GM12878 (cell line): ENCODE measurements at regions not wholly inside any gene's neighbourhood (a gene's known extent, or its start where the extent isn't known, plus 50 kb on each side); places are given as distances from the start of the nearest gene placed in this dataset.

ENCODE experiments used
- ATAC-seq: fragments of 200-7000 bp; cut with Tn5 transposase; 3 replicates; pipeline ENCODE4 v1.9.1; 2020; ENCODE audit warnings: mild to moderate bottlenecking, moderate library complexity
- BruUV-seq: library from RNA; stranded (reverse); fragments of 400-500 nt; replicated peaks from 2 replicates; lab custom pipeline; 2021; lab: Mats Ljungman, UMichigan
- CTCF ChIA-PET: fragments of 300-600 bp; sonication (Branson Sonifier 250); formaldehyde crosslinking; extraction: SDS; loops from one replicate; lab custom pipeline; 2021; ENCODE audit warnings: inconsistent platforms; lab: Yijun Ruan, JAX
- POLR2A ChIA-PET: fragments of 350-600 bp; formaldehyde crosslinking; extraction: SDS; loops from one replicate; lab custom pipeline; 2021; ENCODE audit warnings: inconsistent platforms; lab: Charles Lee
- RAD21 ChIA-PET: fragments of 300-600 bp; sonication (Branson Sonifier 250); formaldehyde crosslinking; loops from one replicate; lab custom pipeline; 2023; ENCODE audit warnings: antibody characterized with exemption; ENCODE audit not compliant: unreplicated experiment; lab: Charles Lee
- SMC1A ChIA-PET: fragments of 300-600 bp; sonication (Branson Sonifier 250); formaldehyde crosslinking; loops from one replicate; lab custom pipeline; 2023; ENCODE audit not compliant: unreplicated experiment, uncharacterized antibody; lab: Charles Lee
- DNase-seq: peaks from one replicate; pipeline ENCODE4 v3.0.0-alpha.2; 2011; ENCODE audit warnings: low read depth, low spot score
- FAIRE-seq: peaks from 3 replicates; lab custom pipeline; 2011; peaks lifted over from hg19 to GRCh38; lab: Jason Lieb, UNC
- H2AFZ ChIP-seq: 2 replicates; pipeline ENCODE4 v1.6.0; 2011; ENCODE audit warnings: low read depth, low read length, control low read depth; ENCODE audit not compliant: control insufficient read depth
- H3K27ac ChIP-seq: 2 replicates; pipeline ENCODE4 v1.5.1; 2011; ENCODE audit warnings: control low read depth; ENCODE audit not compliant: control insufficient read depth, insufficient read depth
- H3K27me3 ChIP-seq, 2 experiments: replicated peaks in 1 of 2; 2 replicates each; pipeline versions ENCODE4 v1.6.0 to v1.6.1; 2011; ENCODE audit warnings: low read length in 1 of 2; ENCODE audit not compliant: control insufficient read depth in 2 of 2, insufficient read depth in 2 of 2
- H3K36me3 ChIP-seq, 2 experiments: 2 replicates each; pipeline ENCODE4 v1.5.1; 2011; ENCODE audit warnings: low read length in 1 of 2; ENCODE audit not compliant: control insufficient read depth in 2 of 2, insufficient read depth in 2 of 2
- H3K4me1 ChIP-seq: 2 replicates; pipeline ENCODE4 v1.6.1; 2011; ENCODE audit warnings: mild to moderate bottlenecking, low read length, moderate library complexity, mixed read lengths; ENCODE audit not compliant: control insufficient read depth, insufficient read depth
- H3K4me2 ChIP-seq: 2 replicates; pipeline ENCODE4 v1.6.0; 2011; ENCODE audit warnings: control low read depth; ENCODE audit not compliant: control insufficient read depth, insufficient read depth
- H3K4me3 ChIP-seq: fragments of 200-600 bp; sonication (generic); 2 replicates; pipeline ENCODE4 v1.5.1; 2016
- H3K79me2 ChIP-seq: 2 replicates; pipeline ENCODE4 v1.6.0; 2011; ENCODE audit warnings: low read length; ENCODE audit not compliant: control insufficient read depth, insufficient read depth
- H3K9ac ChIP-seq: 2 replicates; pipeline ENCODE4 v1.8.0; 2011; ENCODE audit warnings: low read length, control low read depth, mixed read lengths; ENCODE audit not compliant: control insufficient read depth, insufficient read depth
- H3K9me3 ChIP-seq: replicated peaks from 3 replicates; pipeline ENCODE4 v1.5.1; 2011; ENCODE audit warnings: mild to moderate bottlenecking, low read length; ENCODE audit not compliant: control insufficient read depth, insufficient read depth
- H4K20me1 ChIP-seq: 2 replicates; pipeline ENCODE4 v1.6.0; 2011; ENCODE audit not compliant: control insufficient read depth, insufficient read depth
- ATF3 ChIP-seq: IDR thresholded peaks from 2 replicates; pipeline ENCODE4 v1.6.1; 2011; ENCODE audit warnings: low read depth, mild to moderate bottlenecking, low read length, moderate library complexity, borderline replicate concordance; ENCODE audit errors: extremely low read depth
- CBX5 ChIP-seq: sonication (generic); IDR thresholded peaks from 2 replicates; pipeline ENCODE4 v1.6.1; 2016; ENCODE audit warnings: low read depth, moderate library complexity, mild to moderate bottlenecking, inconsistent platforms
- EP300 ChIP-seq, 2 experiments: fragments of 150-350 bp in 1 of 2; IDR thresholded peaks; 2 replicates each; pipeline ENCODE4 v1.6.1; 2011 to 2012; ENCODE audit warnings: low read depth in 2 of 2, low read length in 2 of 2, borderline replicate concordance in 1 of 2, improper control_type of control experiment in 1 of 2, inconsistent platforms in 1 of 2; ENCODE audit not compliant: control insufficient read depth in 1 of 2
- GABPA ChIP-seq: IDR thresholded peaks from 2 replicates; pipeline ENCODE4 v1.6.1; 2014; ENCODE audit warnings: antibody characterized with exemption, low read depth, mild to moderate bottlenecking, inconsistent platforms
- PAX8 ChIP-seq: fragments of 450-650 bp; IDR thresholded peaks from 2 replicates; pipeline ENCODE4 v1.6.1; 2017; ENCODE audit warnings: mild to moderate bottlenecking, moderate library complexity
- POU2F2 ChIP-seq: IDR thresholded peaks from 3 replicates; pipeline ENCODE4 v1.6.1; 2011; ENCODE audit warnings: low read depth, mild to moderate bottlenecking, low read length, borderline replicate concordance
- SREBF2 ChIP-seq: IDR thresholded peaks from 2 replicates; pipeline ENCODE4 v1.6.1; 2012; ENCODE audit warnings: mild to moderate bottlenecking, low read length
- TCF7 ChIP-seq: IDR thresholded peaks from 2 replicates; pipeline ENCODE4 v1.6.1; 2014; ENCODE audit warnings: antibody characterized with exemption, borderline replicate concordance
- USF2 ChIP-seq: IDR thresholded peaks from 2 replicates; pipeline ENCODE4 v1.6.1; 2011; ENCODE audit warnings: low read depth, low read length, improper control_type of control experiment, borderline replicate concordance
- ZZZ3 ChIP-seq: IDR thresholded peaks from 2 replicates; pipeline ENCODE4 v1.6.1; 2011; ENCODE audit warnings: low read depth; ENCODE audit not compliant: control insufficient read depth, insufficient read length
- WGBS: methylation state at CpG from one replicate; pipeline ENCODE4 v1.1.6; 2016; ENCODE audit warnings: low lambda C conversion rate; ENCODE audit not compliant: insufficient replicate concordance, insufficient coverage; ENCODE audit errors: missing lambda C conversion rate; 5-methylcytosine and 5-hydroxymethylcytosine counted together
- in situ Hi-C: fragments of 300-500 bp; cut with MboI; formaldehyde crosslinking; loops from 9 replicates; pipeline ENCODE4 v1.14.3; 2018; ENCODE audit warnings: mixed read lengths
- intact Hi-C: fragments of 100-400 bp; cut with micrococcal nuclease; formaldehyde crosslinking; loops from one replicate; pipeline ENCODE4 v1.14.2; 2022; ENCODE audit not compliant: unreplicated experiment
- TF ChIP-seq, protein P1 (sequence below): IDR thresholded peaks from 2 replicates; pipeline ENCODE4 v1.6.1; 2012; ENCODE audit warnings: low read length, inconsistent platforms

- no peak for FAIRE-seq
- Histone ChIP-seq H3K27ac (no peak overlapping the region), H3K4me1 (no peaks in the 10 kb centered on the region), H2AFZ (no peak overlapping the region), H3K79me2 (no peaks in the 10 kb centered on the region), H3K9me3 (no peaks in the 10 kb centered on the region; the same call in 2 of the 3 replicates), H3K4me2 (no peak overlapping the region), H3K9ac (no peak overlapping the region), H4K20me1 (no peaks in the 10 kb centered on the region), H3K36me3 (no peaks in the 10 kb centered on the region), H3K27me3 (no peaks in the 10 kb centered on the region), H3K4me3 (no peak overlapping the region)
- WGBS: 76% methylated on average over 14 of the region's 14 CpGs
- no peak for DNase-seq
- POLR2A ChIA-PET: no interaction called here
- CTCF ChIA-PET: no interaction called here
- intact Hi-C loops (no loop called here), in situ Hi-C loops (no loop called here)
- no TSS peak for BruUV-seq
- ATAC-seq: no peak
- RAD21 ChIA-PET: no interaction called here
- TF ChIP-seq USF2: no peak
- SMC1A ChIA-PET: no interaction called here
Observed at GRCh38 chr16:35414139-35414538, 1954.7 kb downstream of the TP53TG3F start.

DNA sequence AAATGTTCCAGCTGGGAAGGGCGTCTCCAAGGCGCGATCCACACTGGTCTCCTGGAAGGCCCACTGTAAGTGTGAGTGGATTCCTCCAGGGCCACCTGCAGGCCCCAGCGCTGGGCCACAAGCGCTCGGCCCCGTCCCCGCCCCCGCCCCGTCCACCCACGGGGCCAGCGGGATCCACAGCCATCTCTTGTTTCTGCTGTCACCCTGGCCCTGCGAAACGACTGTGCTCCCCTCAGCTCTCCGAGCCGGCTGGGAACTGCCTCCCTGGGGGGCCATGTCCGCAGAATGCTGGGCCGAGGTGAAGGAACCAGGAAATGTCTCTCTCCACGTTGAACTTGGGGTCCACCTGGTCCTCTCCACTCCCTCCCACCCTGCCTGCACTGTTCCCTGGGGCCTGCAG is 1955.2 kb downstream of the TP53TG3F start:
- H3K27ac ChIP-seq: no peak overlapping the region
- H3K9me3 ChIP-seq: no peaks in the 10 kb centered on the region; the same call in 2 of the 3 replicates
- WGBS: 50% methylated on average over 19 of the region's 19 CpGs
- DNase-seq (no peak), ATAC-seq (no peak), FAIRE-seq (no peak)
- TF ChIP-seq EP300 (IDR thresholded peaks at IDR 0.05; ENCODE audit: borderline replicate concordance in 1 of 2, control insufficient read depth in 1 of 2, low read depth in 2 of 2, low read length in 2 of 2) (no peak), ZZZ3 (no peak), CBX5 (no peak), TCF7 (no peak), POU2F2 (no peak), GABPA (no peak), SREBF2 (no peak), ATF3 (no peak), PAX8 (no peak)
- TF ChIP-seq, protein P1, sequence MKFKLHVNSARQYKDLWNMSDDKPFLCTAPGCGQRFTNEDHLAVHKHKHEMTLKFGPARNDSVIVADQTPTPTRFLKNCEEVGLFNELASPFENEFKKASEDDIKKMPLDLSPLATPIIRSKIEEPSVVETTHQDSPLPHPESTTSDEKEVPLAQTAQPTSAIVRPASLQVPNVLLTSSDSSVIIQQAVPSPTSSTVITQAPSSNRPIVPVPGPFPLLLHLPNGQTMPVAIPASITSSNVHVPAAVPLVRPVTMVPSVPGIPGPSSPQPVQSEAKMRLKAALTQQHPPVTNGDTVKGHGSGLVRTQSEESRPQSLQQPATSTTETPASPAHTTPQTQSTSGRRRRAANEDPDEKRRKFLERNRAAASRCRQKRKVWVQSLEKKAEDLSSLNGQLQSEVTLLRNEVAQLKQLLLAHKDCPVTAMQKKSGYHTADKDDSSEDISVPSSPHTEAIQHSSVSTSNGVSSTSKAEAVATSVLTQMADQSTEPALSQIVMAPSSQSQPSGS: no peak
- SMC1A ChIA-PET: no interaction called here
- no peak overlapping the region for H3K4me3 ChIP-seq
- no peaks in the 10 kb centered on the region for H3K4me1 ChIP-seq
- RAD21 ChIA-PET: no interaction called here
- H3K79me2 ChIP-seq: no peaks in the 10 kb centered on the region
- CTCF ChIA-PET: interaction anchor here (0.6 kb wide), 1 partner anchor 79 kb away, joined by 3 read pairs; no protein-coding TSS in a partner anchor
- H3K9ac ChIP-seq: no peak overlapping the region
- H4K20me1 ChIP-seq: no peaks in the 10 kb centered on the region
- no TSS peak for BruUV-seq
- no peak overlapping the region for H2AFZ ChIP-seq
- intact Hi-C loops: no loop called here
- no peak overlapping the region for H3K4me2 ChIP-seq
- no peaks in the 10 kb centered on the region for H3K27me3 ChIP-seq
- in situ Hi-C loops: no loop called here
- no peaks in the 10 kb centered on the region for H3K36me3 ChIP-seq
- POLR2A ChIA-PET: no interaction called here
